NCI-H524 treated with DMSO at 0.1 percent for 48 hours (cell line): ENCODE measurements at regions not wholly inside any gene's neighbourhood (a gene's known extent, or its start where the extent isn't known, plus 50 kb on each side); places are given as distances from the start of the nearest gene placed in this dataset.

Experiments
- DNase-seq: peaks from one replicate; lab custom pipeline; 2025; lab: John Stamatoyannopoulos, UW

- DNase-seq = no peak
Measured at GRCh38 chr3:20912406-20912805, 726.4 kb upstream of the SGO1 start.

GRCh38 chr3:20909511-20909910, 723.5 kb upstream of the SGO1 start:
- DNase-seq = no peak

- no peak for DNase-seq
Measured at GRCh38 chr3:20905210-20905805, 719.3 kb upstream of the SGO1 start.

GRCh38 chr3:20904671-20905070, 718.7 kb upstream of the SGO1 start:
- no peak for DNase-seq

GRCh38 chr3:20898962-20899361, 713.0 kb upstream of the SGO1 start:
- no peak for DNase-seq

DNA sequence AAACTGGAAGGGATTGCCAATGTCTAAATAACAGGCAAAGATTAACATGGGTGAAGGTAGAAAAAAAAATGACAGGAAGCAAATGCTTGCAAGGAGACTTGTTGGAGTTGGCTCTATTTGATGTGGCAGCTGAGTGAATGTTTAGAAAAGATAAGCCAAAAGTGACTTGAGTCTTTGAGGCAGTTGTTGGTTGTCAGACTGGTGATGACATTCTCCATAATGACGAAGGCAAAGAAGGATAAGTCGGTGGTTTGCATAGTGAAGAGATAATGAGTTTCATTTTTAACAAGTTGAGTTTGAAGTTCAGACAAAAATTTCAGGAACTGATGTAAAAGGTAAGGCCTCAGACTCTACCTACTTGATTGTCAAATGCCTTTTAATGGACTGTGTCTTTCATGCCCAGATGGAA, 704.1 kb upstream of the SGO1 start:
- no peak for DNase-seq

- DNase-seq = peak; percentile 51
Measured at GRCh38 chr3:20878691-20879090, 692.7 kb upstream of the SGO1 start.

- no peak for DNase-seq
Measured at GRCh38 chr3:20873235-20873634, 687.2 kb upstream of the SGO1 start.

DNA sequence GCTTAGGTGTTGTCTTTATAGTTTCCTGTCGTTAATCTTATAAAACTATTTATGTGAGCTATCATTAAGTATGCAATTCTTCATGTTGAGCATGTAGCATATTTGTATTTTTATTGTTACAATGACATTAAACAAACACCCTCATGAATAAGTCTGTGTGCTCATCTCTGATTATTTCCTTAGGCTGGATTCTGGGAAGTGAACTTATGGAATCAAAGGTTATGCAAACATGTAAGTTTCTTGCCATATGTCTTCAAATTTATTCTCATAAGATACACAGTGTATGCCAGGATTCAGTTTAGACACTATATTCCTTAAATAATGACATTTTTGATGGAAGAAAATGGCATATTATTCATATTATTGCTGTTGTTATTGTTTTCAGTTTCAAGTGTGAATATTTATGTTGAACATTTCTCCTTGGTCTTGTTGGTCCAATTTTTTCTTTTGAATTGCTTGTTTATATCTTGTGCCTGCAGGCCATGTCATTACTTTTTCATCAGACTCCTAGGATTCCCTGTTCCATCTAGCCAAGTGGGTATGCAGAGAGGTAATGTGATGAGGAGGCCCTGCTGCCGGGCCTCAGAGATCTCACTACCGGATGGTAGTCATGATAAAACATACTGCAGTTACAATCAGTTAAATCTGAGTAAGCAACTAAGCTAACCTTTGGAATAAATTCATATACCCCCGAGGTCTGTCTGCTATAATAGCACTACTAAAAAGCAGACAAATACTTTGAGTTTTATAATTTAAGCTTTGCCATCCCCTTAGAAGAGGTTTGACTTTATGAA, 684.3 kb upstream of the SGO1 start:
- DNase-seq = no peak

- no peak for DNase-seq
Measured at GRCh38 chr3:20865803-20866202, 679.8 kb upstream of the SGO1 start.

- no peak for DNase-seq
Measured at GRCh38 chr3:20861454-20861853, 675.4 kb upstream of the SGO1 start.

DNA sequence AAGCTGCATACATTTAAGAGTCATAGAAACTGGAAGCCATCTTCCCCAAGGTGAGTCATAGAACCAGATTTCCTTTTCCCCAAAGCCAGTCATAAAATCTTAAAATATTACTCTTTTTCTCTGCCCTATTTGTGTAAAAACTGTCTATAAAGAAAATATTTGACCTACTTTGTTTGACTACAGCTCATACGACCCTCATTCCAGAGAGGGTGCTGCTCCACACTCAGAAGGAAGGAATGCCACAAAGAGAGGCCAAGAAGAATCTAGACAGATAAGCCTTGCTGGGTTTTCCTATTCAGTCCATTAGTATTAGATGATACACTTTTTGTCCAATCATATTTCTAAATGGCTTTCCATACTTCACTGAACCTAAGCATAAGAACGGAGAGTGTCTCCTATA, 671.6 kb upstream of the SGO1 start:
- no peak for DNase-seq

DNA sequence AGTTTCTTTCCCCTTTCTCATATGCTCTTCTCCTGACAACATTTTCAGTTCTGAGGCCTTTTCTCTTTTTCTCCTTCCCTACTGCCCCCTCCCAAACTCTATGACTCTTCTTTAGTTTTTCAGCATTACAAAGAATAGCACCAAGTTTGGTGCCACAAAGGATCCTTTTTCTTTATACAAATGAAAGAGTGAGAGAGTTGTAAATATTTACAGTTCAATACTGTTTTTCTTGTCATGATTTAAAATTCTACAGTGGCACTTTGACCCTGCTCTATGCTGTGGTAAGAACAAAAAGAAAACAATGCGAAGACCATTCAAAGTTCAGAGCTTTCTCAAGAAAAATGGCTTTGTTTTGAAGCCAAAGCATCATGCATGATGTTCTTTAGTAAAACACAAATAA, 667.9 kb upstream of the SGO1 start:
- no peak for DNase-seq

DNA sequence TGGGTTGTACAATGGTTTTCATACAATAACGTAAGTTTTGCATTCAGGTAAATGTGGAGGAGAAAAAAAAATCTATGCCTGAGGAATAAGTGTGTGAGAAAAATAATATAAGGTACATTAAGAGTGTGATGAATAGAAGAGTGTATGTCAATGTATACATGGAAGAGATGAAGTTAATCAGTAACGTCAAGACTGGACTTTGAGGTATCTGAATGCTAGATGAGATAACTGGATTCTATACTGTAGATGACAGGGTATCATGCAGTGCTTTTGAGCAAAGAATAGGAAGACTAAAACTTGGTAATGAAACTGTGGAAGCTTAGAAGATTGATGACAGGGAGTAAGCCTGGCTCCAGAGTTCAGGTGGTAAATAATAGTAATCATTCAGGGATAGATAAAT, 666.7 kb upstream of the SGO1 start:
- no peak for DNase-seq

GRCh38 chr3:20849975-20850374, 664.0 kb upstream of the SGO1 start:
- no peak for DNase-seq

- DNase-seq = no peak
Measured at GRCh38 chr3:20846832-20847231, 660.8 kb upstream of the SGO1 start.

GRCh38 chr3:20846066-20846465, 660.1 kb upstream of the SGO1 start:
- DNase-seq = no peak

GRCh38 chr3:20844851-20845250, 658.8 kb upstream of the SGO1 start:
- DNase-seq = no peak

- no peak for DNase-seq
Measured at GRCh38 chr3:20842594-20843436, 656.8 kb upstream of the SGO1 start.

DNA sequence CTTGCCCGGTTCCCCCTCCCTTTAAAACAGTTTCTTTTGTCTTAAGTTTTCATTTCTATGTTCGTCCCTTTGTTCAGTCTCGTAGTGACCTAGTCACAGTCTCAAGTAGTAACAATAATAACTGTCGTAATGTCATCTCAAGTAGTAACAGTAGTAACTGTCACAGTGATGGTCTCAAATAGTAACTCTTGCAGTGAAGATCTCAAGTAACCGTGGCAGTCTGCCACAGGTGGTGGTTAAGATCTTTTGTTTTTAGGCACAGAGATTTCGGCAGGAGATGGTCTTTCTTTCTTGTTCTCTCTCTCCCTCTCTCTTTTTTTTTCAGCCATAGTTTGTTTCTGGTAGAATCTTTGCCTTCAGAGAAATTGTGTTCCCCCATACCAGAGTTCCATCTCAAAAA, 656.0 kb upstream of the SGO1 start:
- no peak for DNase-seq

DNA sequence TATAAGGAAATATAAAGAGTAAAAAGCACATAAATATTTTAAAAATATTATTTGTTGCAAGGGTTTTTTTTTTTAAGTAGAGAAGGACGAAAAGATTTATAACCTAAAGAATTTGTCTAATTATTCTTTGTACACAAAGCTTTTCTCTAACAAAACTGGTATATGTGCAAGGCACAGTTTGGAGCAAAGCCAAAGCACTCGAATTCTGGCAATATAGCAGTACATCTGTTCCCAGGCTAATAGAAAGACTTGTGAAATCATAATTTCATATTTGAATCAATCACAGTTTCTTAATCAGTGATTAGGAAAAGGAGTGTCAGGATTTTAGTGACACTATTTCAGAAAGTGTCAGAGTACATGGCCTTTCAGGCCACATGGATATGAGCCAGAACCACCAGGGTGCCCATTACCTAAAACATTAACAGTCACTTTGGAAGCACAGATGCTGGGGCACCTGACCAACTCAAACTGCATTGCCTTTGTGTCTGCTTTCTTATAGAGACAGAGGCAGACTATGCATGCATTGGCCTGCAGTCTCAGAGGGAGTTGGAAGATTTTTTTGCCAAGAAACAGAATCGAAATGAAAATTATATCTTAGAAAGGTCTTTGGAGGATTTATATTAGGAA, 651.8 kb upstream of the SGO1 start:
- DNase-seq = no peak

DNA sequence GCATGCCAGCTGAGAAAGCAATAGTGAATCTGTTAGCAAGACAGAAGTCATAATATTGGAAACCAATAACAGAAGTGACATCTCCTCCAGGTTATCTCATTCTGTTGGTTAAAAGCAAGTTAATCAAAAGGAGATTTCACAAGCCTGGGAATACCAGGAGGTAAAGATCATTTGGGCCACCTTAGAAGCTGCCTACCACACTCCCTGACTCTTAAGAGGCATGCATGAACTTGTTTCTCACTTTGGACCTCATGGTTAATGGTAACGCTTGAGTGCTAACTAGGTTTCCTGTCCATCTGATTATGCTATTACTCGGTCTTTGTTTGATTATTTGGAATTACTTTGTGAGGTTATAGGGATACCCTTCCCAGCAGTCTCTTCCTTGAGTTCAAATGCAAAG, 650.8 kb upstream of the SGO1 start:
- no peak for DNase-seq

- no peak for DNase-seq
Measured at GRCh38 chr3:20832963-20833362, 647.0 kb upstream of the SGO1 start.
